K562 (cell line): ENCODE measurements at regions not wholly inside any gene's neighbourhood (a gene's known extent, or its start where the extent isn't known, plus 50 kb on each side); places are given as distances from the start of the nearest gene placed in this dataset.

ENCODE experiments used
- ATAC-seq: fragments of 200-7000 bp; cut with Tn5 transposase; 3 replicates; pipeline ENCODE4 v1.9.1; 2020; ENCODE audit warnings: moderate library complexity
- BruUV-seq: library from RNA; stranded (reverse); fragments of 400-500 nt; replicated peaks from 2 replicates; lab custom pipeline; 2021; lab: Mats Ljungman, UMichigan
- CTCF ChIA-PET: fragments of 300-600 bp; formaldehyde crosslinking; extraction: SDS; loops from one replicate; lab custom pipeline; 2021; ENCODE audit warnings: low intra/inter-chr PET ratio; lab: Yijun Ruan, JAX
- POLR2A ChIA-PET: fragments of 300-600, 350-650 bp; sonication (Branson Sonifier 250); formaldehyde crosslinking; extraction: SDS; loops from one replicate; lab custom pipeline; 2021; ENCODE audit warnings: antibody characterized with exemption, inconsistent platforms; lab: Yijun Ruan, JAX
- DNase-seq, 4 experiments: peaks; one replicate each; pipeline versions ENCODE4 v3.0.0 to v3.0.0-alpha.2; 2011 to 2018; ENCODE audit warnings: low spot score in 3 of 4, mixed read lengths in 3 of 4; ENCODE audit errors: extremely low read depth in 1 of 4
- FAIRE-seq: peaks from 2 replicates; lab custom pipeline; 2011; peaks lifted over from hg19 to GRCh38; lab: Jason Lieb, UNC
- H2AFZ ChIP-seq: 2 replicates; pipeline ENCODE4 v1.6.0; 2011; ENCODE audit warnings: low read depth, low read length, control low read depth, inconsistent platforms
- H3K27ac ChIP-seq: fragments of 200-600 bp; 3 replicates; pipeline ENCODE4 v1.8.0; 2011; ENCODE audit warnings: low read depth, mild to moderate bottlenecking, control low read depth, inconsistent platforms, low read length, moderate library complexity, mixed read lengths; ENCODE audit errors: extremely low read depth
- H3K27me3 ChIP-seq, 2 experiments: fragments of 300-600 bp in 1 of 2; 2 replicates in 1 of 2; 3 replicates in 1 of 2; pipeline versions ENCODE4 v1.6.0 to v1.8.0; 2011; ENCODE audit warnings: inconsistent platforms in 2 of 2, low read length in 2 of 2, mild to moderate bottlenecking in 1 of 2, mixed read lengths in 1 of 2, moderate library complexity in 1 of 2; ENCODE audit not compliant: control insufficient read depth in 2 of 2, insufficient read depth in 2 of 2
- H3K36me3 ChIP-seq: fragments of 300-600 bp; 3 replicates; pipeline ENCODE4 v1.8.0; 2011; ENCODE audit warnings: mild to moderate bottlenecking, low read length, inconsistent platforms; ENCODE audit not compliant: control insufficient read depth, insufficient read depth
- H3K4me1 ChIP-seq, 2 experiments: fragments of 200-600 bp in 1 of 2; replicated peaks in 1 of 2; 2 replicates in 1 of 2; 3 replicates in 1 of 2; pipeline versions ENCODE4 v1.5.1 to v1.8.0; 2011; ENCODE audit warnings: inconsistent platforms in 2 of 2, low read length in 2 of 2, mild to moderate bottlenecking in 1 of 2, mixed read lengths in 1 of 2, moderate library complexity in 1 of 2; ENCODE audit not compliant: control insufficient read depth in 2 of 2, insufficient read depth in 2 of 2
- H3K4me2 ChIP-seq: 2 replicates; pipeline ENCODE4 v1.6.1; 2011; ENCODE audit warnings: low read length, control low read depth, inconsistent platforms, mixed read lengths; ENCODE audit not compliant: insufficient read depth
- H3K4me3 ChIP-seq: fragments of 200-600 bp; sonication (generic), shearing (Covaris generic); 2 replicates; pipeline ENCODE4 v1.5.1; 2016; ENCODE audit warnings: control low read depth, inconsistent platforms
- H3K79me2 ChIP-seq: fragments of 200-600 bp; 3 replicates; pipeline ENCODE4 v1.8.0; 2011; ENCODE audit warnings: low read length, inconsistent platforms; ENCODE audit not compliant: control insufficient read depth, insufficient read depth
- H3K9ac ChIP-seq, 2 experiments: 2 replicates each; pipeline versions ENCODE4 v1.6.0 to v1.6.1; 2011; ENCODE audit warnings: low read depth in 2 of 2, low read length in 2 of 2, control low read depth in 1 of 2, inconsistent platforms in 1 of 2, mild to moderate bottlenecking in 1 of 2, mixed read lengths in 1 of 2; ENCODE audit not compliant: insufficient read depth in 1 of 2
- H3K9me1 ChIP-seq: one replicate; pipeline ENCODE4 v1.6.0; 2011; ENCODE audit warnings: inconsistent platforms, mild to moderate bottlenecking, low read length, moderate library complexity; ENCODE audit not compliant: control insufficient read depth, insufficient read depth
- H3K9me3 ChIP-seq: replicated peaks from 2 replicates; pipeline ENCODE4 v1.5.1; 2011; ENCODE audit warnings: low read depth, low read length, inconsistent platforms; ENCODE audit not compliant: control insufficient read depth, insufficient read depth
- H4K20me1 ChIP-seq: replicated peaks from 2 replicates; pipeline ENCODE4 v1.6.1; 2011; ENCODE audit warnings: low read length, inconsistent platforms, mixed read lengths; ENCODE audit not compliant: control insufficient read depth, insufficient read depth
- BDP1 ChIP-seq: IDR thresholded peaks from 3 replicates; pipeline ENCODE4 v1.6.1; 2011; ENCODE audit not compliant: insufficient read length, insufficient read depth
- GTF2E2 ChIP-seq: fragments of 200-800 bp; sonication (Bioruptor generic); IDR thresholded peaks from 2 replicates; pipeline ENCODE4 v1.6.1; 2016; ENCODE audit warnings: missing genetic modification characterization, missing compliant biosample characterization
- RREB1 ChIP-seq: fragments of 250-450 bp; sonication (Bioruptor Pico); IDR thresholded peaks from 2 replicates; pipeline ENCODE4 v1.4.0; 2020
- STAT5B ChIP-seq: fragments of 250-450 bp; sonication (Bioruptor Pico); IDR thresholded peaks from 2 replicates; pipeline ENCODE4 v1.8.0; 2021; ENCODE audit warnings: mild to moderate bottlenecking, inconsistent platforms
- ZKSCAN3 ChIP-seq: fragments of 250-450 bp; sonication (Bioruptor Pico); IDR thresholded peaks from 2 replicates; pipeline ENCODE4 v1.4.0; 2020
- WGBS: fragments of 100-300 bp; shearing (Covaris generic); methylation state at CpG from one replicate; pipeline ENCODE4 v1.1.6; 2016; ENCODE audit warnings: low coverage, mixed read lengths; ENCODE audit not compliant: insufficient coverage; ENCODE audit errors: missing lambda C conversion rate; 5-methylcytosine and 5-hydroxymethylcytosine counted together
- in situ Hi-C: fragments of 300-500 bp; cut with MboI; formaldehyde crosslinking; loops from 4 replicates; pipeline ENCODE4 v1.15.0; 2018; ENCODE audit warnings: inconsistent platforms, mixed read lengths
- intact Hi-C: fragments of 100-400 bp; cut with micrococcal nuclease; formaldehyde crosslinking; loops from 2 replicates; pipeline ENCODE4 v1.14.2; 2022
- TF ChIP-seq, protein P1 (sequence below): fragments of 250-450 bp; sonication (Bioruptor Pico); IDR thresholded peaks from 2 replicates; pipeline ENCODE4 v1.6.1; 2021; ENCODE audit warnings: mild to moderate bottlenecking

GRCh38 chr12:126727218-126728075 is 1539.5 kb upstream of the TMEM132C start:
- WGBS, result 5% methylated on average over 35 of the region's 44 CpGs
- POLR2A ChIA-PET, result no interaction called here
- in situ Hi-C loops, result no loop called here

GRCh38 chr12:126734296-126734695 is 1532.7 kb upstream of the TMEM132C start:
- Histone ChIP-seq H3K9me1 (no peaks in the 10 kb centered on the region), H3K4me1 (no peaks in the 10 kb centered on the region), H3K79me2 (no peaks in the 10 kb centered on the region), H3K4me3 (no peak overlapping the region), H3K27me3 (no peaks in the 10 kb centered on the region; a peak in 1 of 5 replicates), H4K20me1 (no peaks in the 10 kb centered on the region), H3K9ac (no peak overlapping the region), H3K4me2 (no peak overlapping the region), H2AFZ (no peak overlapping the region), H3K27ac (no peak overlapping the region), H3K9me3 (no peaks in the 10 kb centered on the region), H3K36me3 (no peaks in the 10 kb centered on the region)
- CTCF ChIA-PET, result no interaction called here
- no TSS peak for BruUV-seq
- DNase-seq (no peak), ATAC-seq (no peak), FAIRE-seq (no peak)
- intact Hi-C loops (no loop called here), in situ Hi-C loops (no loop called here)
- WGBS, result 2% methylated on average over 5 of the region's 5 CpGs
- POLR2A ChIA-PET, result no interaction called here
- no peak for TF ChIP-seq RREB1 (CRISPR knock-in tag)
- no peak for TF ChIP-seq STAT5B

More at GRCh38 chr12:126727218-126728075, 1539.5 kb upstream of the TMEM132C start:
- no peak for TF ChIP-seq GTF2E2 (tag)
- no peak for TF ChIP-seq ZKSCAN3 (CRISPR knock-in tag)
- no peak for TF ChIP-seq BDP1
- TF ChIP-seq, protein P1, sequence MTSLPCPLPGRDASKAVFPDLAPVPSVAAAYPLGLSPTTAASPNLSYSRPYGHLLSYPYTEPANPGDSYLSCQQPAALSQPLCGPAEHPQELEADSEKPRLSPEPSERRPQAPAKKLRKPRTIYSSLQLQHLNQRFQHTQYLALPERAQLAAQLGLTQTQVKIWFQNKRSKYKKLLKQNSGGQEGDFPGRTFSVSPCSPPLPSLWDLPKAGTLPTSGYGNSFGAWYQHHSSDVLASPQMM (CRISPR knock-in tag), result no peak
- TF ChIP-seq, all 486 proteins: peak for 0
- CTCF ChIA-PET, result no interaction called here
- FAIRE-seq (no peak), DNase-seq (no peak), ATAC-seq (no peak)
- H3K27me3 ChIP-seq, result peaks cover 5 to 24% of the 10 kb centered on the region in 2 experiments; a peak in 3 of 5 replicates
- H3K36me3 ChIP-seq, result no peaks in the 10 kb centered on the region
- no peaks in the 10 kb centered on the region for H4K20me1 ChIP-seq
- intact Hi-C loops, result no loop called here
- H3K4me2 ChIP-seq, result no peak overlapping the region
- no peak overlapping the region for H3K9ac ChIP-seq
- H3K9me1 ChIP-seq, result no peaks in the 10 kb centered on the region
- H3K4me1 ChIP-seq, result peaks cover 0 to 3% of the 10 kb centered on the region in 2 experiments; a peak in 2 of 5 replicates
- H3K4me3 ChIP-seq, result no peak overlapping the region
- no peaks in the 10 kb centered on the region for H3K79me2 ChIP-seq
- no TSS peak for BruUV-seq
- H3K9me3 ChIP-seq, result no peaks in the 10 kb centered on the region
- no peak overlapping the region for H2AFZ ChIP-seq
- H3K27ac ChIP-seq, result no peak overlapping the region
